Omental fat pad (tissue), 3 donors: ENCODE measurements at regions not wholly inside any gene's neighbourhood (a gene's known extent, or its start where the extent isn't known, plus 50 kb on each side); places are given as distances from the start of the nearest gene placed in this dataset.

Experiments used
- ATAC-seq: fragments of 150-250 bp; one replicate; pipeline ENCODE4 v1.9.1; 2016; ENCODE audit warnings: mild to moderate bottlenecking, moderate library complexity; ENCODE audit not compliant: low FRiP score
- DNase-seq: peaks from one replicate; pipeline ENCODE4 v3.0.0-alpha.2; 2019; ENCODE audit warnings: low spot score
- CTCF ChIP-seq, 3 donors: fragments of 450-650 bp; IDR thresholded peaks; one replicate each; pipeline ENCODE4 v1.5.1; 2016 to 2017; ENCODE audit warnings: antibody characterized with exemption in 3 of 3, mild to moderate bottlenecking in 3 of 3, moderate library complexity in 2 of 3

GRCh38 chr14:28656704-28657255 lies 109.8 kb upstream of the FOXG1 start:
- DNase-seq (no peak), ATAC-seq (no peak)
- no peak for TF ChIP-seq CTCF (IDR thresholded peaks at IDR 0.05)

GRCh38 chr14:28661171-28661772 lies 105.3 kb upstream of the FOXG1 start:
- TF ChIP-seq CTCF (IDR thresholded peaks at IDR 0.05): no peak
- no peak for ATAC-seq
- DNase-seq: no peak

GRCh38 chr14:28666961-28667360 lies 99.6 kb upstream of the FOXG1 start:
- no peak for TF ChIP-seq CTCF (IDR thresholded peaks at IDR 0.05)
- DNase-seq (no peak), ATAC-seq (no peak)

GRCh38 chr14:28671425-28671824 lies 95.2 kb upstream of the FOXG1 start:
- ATAC-seq: no peak
- no peak for TF ChIP-seq CTCF (IDR thresholded peaks at IDR 0.05)
- no peak for DNase-seq

- TF ChIP-seq CTCF (IDR thresholded peaks at IDR 0.05): no peak
- DNase-seq (no peak), ATAC-seq (no peak)
Observed at GRCh38 chr14:28673056-28673455, 93.5 kb upstream of the FOXG1 start.

- DNase-seq (no peak), ATAC-seq (no peak)
- TF ChIP-seq CTCF (IDR thresholded peaks at IDR 0.05): no peak
Observed at GRCh38 chr14:28676479-28676878, 90.1 kb upstream of the FOXG1 start.

- ATAC-seq: no peak
- no peak for DNase-seq
- no peak for TF ChIP-seq CTCF (IDR thresholded peaks at IDR 0.05)
Observed at GRCh38 chr14:28677381-28677780, 89.2 kb upstream of the FOXG1 start.
